Uterus (tissue), 3 donors: ENCODE measurements at regions not wholly inside any gene's neighbourhood (a gene's known extent, or its start where the extent isn't known, plus 50 kb on each side); places are given as distances from the start of the nearest gene placed in this dataset.

Experiments used
- DNase-seq, 2 donors: peaks; one replicate each; pipeline ENCODE4 v3.0.0-alpha.2; 2019 to 2020
- H3K27ac ChIP-seq, 2 donors: fragments of 200-600 bp; sonication (generic); 1 replicate in 1 of 2; 2 replicates in 1 of 2; pipeline ENCODE4 v1.5.1; 2016 to 2018
- H3K27me3 ChIP-seq, 2 donors: fragments of 200-600 bp; sonication (generic); one replicate each; pipeline ENCODE4 v1.5.1; 2018 to 2019; ENCODE audit warnings: control low read depth in 1 of 2
- H3K36me3 ChIP-seq, 2 donors: fragments of 200-600 bp; sonication (generic); one replicate each; pipeline ENCODE4 v1.5.1; 2019; ENCODE audit warnings: control low read depth in 1 of 2
- H3K4me1 ChIP-seq, 2 donors: fragments of 200-600 bp; sonication (generic); one replicate each; pipeline ENCODE4 v1.5.1; 2018 to 2019; ENCODE audit warnings: control low read depth in 1 of 2
- H3K4me3 ChIP-seq, 2 donors: fragments of 200-600 bp; sonication (generic); 1 replicate in 1 of 2; 2 replicates in 1 of 2; pipeline ENCODE4 v1.5.1; 2018 to 2019; ENCODE audit warnings: mild to moderate bottlenecking in 1 of 2
- H3K9me3 ChIP-seq, 2 donors: fragments of 200-600 bp; sonication (generic); one replicate each; pipeline ENCODE4 v1.5.1; 2019; ENCODE audit warnings: control low read depth in 1 of 2
- POLR2A ChIP-seq, 2 donors: fragments of 450-650 bp; IDR thresholded peaks; one replicate each; pipeline ENCODE4 v1.6.1; 2016; ENCODE audit warnings: antibody characterized with exemption in 2 of 2, mild to moderate bottlenecking in 1 of 2, moderate library complexity in 1 of 2
- intact Hi-C: fragments of 100-400 bp; cut with DNase I; formaldehyde crosslinking; loops from one replicate; pipeline ENCODE4 v1.15.1; 2023; ENCODE audit warnings: low total_unique reads
- TF ChIP-seq, protein P1 (sequence below), 4 experiments: fragments of 200-600 bp in 2 of 4; fragments of 450-650 bp in 2 of 4; sonication (generic) in 2 of 4; IDR thresholded peaks; one replicate each; pipeline ENCODE4 v1.5.1; 2016 to 2019; ENCODE audit warnings: antibody characterized with exemption in 4 of 4, mild to moderate bottlenecking in 2 of 4, moderate library complexity in 1 of 4
- donor health status: DM: yes; HTN: yes; CAD: no.

DNA sequence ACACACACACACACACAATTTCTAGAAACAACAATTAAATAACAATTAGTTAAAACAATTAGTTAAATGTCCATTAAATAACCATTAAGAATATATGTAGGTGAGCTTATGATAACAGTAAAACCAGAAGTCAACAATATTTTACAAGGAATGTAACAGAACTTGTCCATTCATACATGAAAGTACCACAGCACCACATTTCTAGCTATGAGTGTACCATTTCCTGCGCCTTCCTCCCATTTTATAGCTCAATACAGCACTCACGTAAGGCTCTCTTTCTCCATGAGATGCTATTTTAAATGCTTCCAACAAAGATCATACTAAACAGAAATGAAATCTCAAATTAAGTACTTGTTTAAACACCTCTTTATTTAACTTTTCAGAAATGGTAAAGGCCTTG, 367.3 kb upstream of the ZWINT start:
- Histone ChIP-seq H3K4me1 (no peaks in the 10 kb centered on the region), H3K9me3 (no peaks in the 10 kb centered on the region), H3K27me3 (no peaks in the 10 kb centered on the region), H3K4me3 (no peak overlapping the region), H3K27ac (no peak overlapping the region), H3K36me3 (no peaks in the 10 kb centered on the region)
- intact Hi-C loops = loop anchor here (5.0 kb wide), 1 partner anchor 76 kb away; no protein-coding TSS in a partner anchor
- TF ChIP-seq POLR2A (IDR thresholded peaks at IDR 0.05) = no peak
- TF ChIP-seq, protein P1, sequence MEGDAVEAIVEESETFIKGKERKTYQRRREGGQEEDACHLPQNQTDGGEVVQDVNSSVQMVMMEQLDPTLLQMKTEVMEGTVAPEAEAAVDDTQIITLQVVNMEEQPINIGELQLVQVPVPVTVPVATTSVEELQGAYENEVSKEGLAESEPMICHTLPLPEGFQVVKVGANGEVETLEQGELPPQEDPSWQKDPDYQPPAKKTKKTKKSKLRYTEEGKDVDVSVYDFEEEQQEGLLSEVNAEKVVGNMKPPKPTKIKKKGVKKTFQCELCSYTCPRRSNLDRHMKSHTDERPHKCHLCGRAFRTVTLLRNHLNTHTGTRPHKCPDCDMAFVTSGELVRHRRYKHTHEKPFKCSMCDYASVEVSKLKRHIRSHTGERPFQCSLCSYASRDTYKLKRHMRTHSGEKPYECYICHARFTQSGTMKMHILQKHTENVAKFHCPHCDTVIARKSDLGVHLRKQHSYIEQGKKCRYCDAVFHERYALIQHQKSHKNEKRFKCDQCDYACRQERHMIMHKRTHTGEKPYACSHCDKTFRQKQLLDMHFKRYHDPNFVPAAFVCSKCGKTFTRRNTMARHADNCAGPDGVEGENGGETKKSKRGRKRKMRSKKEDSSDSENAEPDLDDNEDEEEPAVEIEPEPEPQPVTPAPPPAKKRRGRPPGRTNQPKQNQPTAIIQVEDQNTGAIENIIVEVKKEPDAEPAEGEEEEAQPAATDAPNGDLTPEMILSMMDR (IDR thresholded peaks at IDR 0.05) = no peak
- no peak for DNase-seq

GRCh38 chr10:56722912-56723311, 361.9 kb upstream of the ZWINT start:
- H3K27ac ChIP-seq = no peak overlapping the region
- H3K36me3 ChIP-seq = no peaks in the 10 kb centered on the region
- intact Hi-C loops = no loop called here
- no peaks in the 10 kb centered on the region for H3K27me3 ChIP-seq
- no peak for DNase-seq
- TF ChIP-seq POLR2A (IDR thresholded peaks at IDR 0.05) = no peak
- TF ChIP-seq, protein P1 (IDR thresholded peaks at IDR 0.05) = no peak
- H3K4me1 ChIP-seq = no peaks in the 10 kb centered on the region
- no peaks in the 10 kb centered on the region for H3K9me3 ChIP-seq
- no peak overlapping the region for H3K4me3 ChIP-seq

DNA sequence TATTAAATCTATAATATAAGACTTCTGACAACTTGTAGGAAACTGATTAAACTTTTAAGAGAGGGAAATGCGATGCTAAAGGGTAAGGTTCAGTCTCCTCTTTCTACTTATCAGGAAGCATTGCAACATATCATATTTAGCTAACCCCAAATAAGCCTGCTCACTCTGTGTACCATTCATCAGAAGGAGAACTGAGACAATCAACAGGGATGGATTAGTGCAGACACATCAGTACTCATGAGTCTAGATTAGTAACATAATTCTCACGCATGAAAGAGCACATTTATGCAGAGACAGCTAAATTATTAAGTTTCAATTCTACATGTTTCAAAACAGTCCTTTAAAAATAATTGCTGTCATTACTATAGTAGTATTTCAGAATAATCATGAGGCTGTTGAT, 354.2 kb upstream of the ZWINT start:
- no peak for DNase-seq
- no peaks in the 10 kb centered on the region for H3K36me3 ChIP-seq
- H3K4me1 ChIP-seq = no peaks in the 10 kb centered on the region
- TF ChIP-seq POLR2A (IDR thresholded peaks at IDR 0.05) = no peak
- TF ChIP-seq, protein P1 (IDR thresholded peaks at IDR 0.05) = no peak
- no peak overlapping the region for H3K27ac ChIP-seq
- intact Hi-C loops = no loop called here
- H3K4me3 ChIP-seq = no peak overlapping the region
- H3K9me3 ChIP-seq = no peaks in the 10 kb centered on the region
- no peaks in the 10 kb centered on the region for H3K27me3 ChIP-seq

DNA sequence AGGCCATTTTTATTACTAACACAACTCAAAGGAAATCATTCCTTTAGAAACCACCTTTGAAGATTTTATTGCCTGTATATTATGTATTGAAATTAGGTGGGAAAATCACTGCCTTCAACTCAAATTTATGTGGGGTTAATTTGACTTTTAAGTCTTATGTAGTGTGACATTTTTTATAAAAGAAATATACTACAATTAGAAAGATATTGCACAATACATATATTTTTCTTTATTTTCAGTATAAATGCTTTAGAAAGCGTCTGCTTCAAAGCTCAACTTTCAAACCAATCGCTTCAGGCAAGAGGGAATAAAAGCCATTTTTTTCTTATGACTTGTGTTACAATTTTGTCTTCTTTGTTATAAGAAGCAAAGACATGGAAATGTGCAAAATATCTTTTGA, 337.4 kb upstream of the ZWINT start:
- H3K36me3 ChIP-seq = no peaks in the 10 kb centered on the region
- H3K4me1 ChIP-seq = no peaks in the 10 kb centered on the region
- H3K4me3 ChIP-seq = no peak overlapping the region
- H3K27me3 ChIP-seq = no peaks in the 10 kb centered on the region
- intact Hi-C loops = no loop called here
- H3K27ac ChIP-seq = no peak overlapping the region
- no peak for DNase-seq
- H3K9me3 ChIP-seq = no peaks in the 10 kb centered on the region
- no peak for TF ChIP-seq POLR2A (IDR thresholded peaks at IDR 0.05)
- TF ChIP-seq, protein P1 (IDR thresholded peaks at IDR 0.05) = no peak

- H3K4me3 ChIP-seq = no peak overlapping the region
- no peaks in the 10 kb centered on the region for H3K36me3 ChIP-seq
- H3K27me3 ChIP-seq = no peaks in the 10 kb centered on the region
- intact Hi-C loops = no loop called here
- H3K27ac ChIP-seq = no peak overlapping the region
- H3K9me3 ChIP-seq = no peaks in the 10 kb centered on the region
- H3K4me1 ChIP-seq = no peaks in the 10 kb centered on the region
- DNase-seq = no peak
- TF ChIP-seq POLR2A (IDR thresholded peaks at IDR 0.05) = no peak
- TF ChIP-seq, protein P1 (IDR thresholded peaks at IDR 0.05) = no peak
These were observed 318.5 kb upstream of the ZWINT start for GRCh38 chr10:56679578-56679977.
